ENCODE measurements at regions not wholly inside any gene's neighbourhood (a gene's known extent, or its start where the extent isn't known, plus 50 kb on each side); places are given as distances from the start of the nearest gene placed in this dataset.

DNA sequence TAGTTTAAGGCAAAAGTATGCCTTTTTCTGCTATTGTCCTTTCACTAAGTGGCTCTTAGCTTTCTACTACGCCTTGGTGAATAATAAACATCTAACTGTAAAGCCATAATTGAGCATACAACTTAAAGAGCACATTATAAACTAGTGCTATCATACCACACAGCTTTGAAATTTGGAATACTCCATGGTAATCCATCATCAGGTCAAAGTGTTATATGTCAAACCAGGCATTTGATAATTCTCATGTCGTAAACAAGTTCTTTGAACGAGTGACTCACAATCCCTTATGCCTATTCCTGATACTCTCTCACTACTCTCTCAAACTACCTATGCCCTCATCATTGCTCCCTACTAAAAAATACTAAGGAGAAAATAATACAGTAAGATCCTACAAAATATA is 60.3 kb upstream of the FMN2 start:
- no peak for DNase-seq (ENCODE audit: low read depth)

DNA sequence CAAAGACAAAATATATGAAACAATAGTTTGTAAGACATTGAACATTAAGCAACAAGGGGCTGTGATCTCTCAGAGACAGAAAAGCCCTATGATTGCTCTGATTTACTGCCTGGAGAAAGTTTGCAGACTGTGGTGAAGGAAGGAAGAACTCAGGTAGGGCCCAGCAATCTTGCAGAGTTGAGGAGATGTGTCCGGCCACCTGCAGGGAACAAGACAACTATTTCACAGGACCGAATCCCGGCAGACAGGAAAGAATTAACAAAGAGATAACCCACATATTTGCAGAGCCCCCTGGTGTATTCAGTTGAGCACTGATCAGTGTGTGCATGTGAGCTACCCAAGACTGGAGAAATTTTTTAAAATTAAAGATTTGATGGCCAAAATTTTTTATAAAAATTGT is 58.3 kb upstream of the FMN2 start:
- DNase-seq (ENCODE audit: low read depth) = no peak

GRCh38 chr1:240036526-240036925 is 55.2 kb upstream of the FMN2 start:
- DNase-seq (ENCODE audit: low read depth) = no peak

Data from stimulated activated CD8-positive, alpha-beta memory T cell treated with anti-CD3 and anti-CD28 coated beads, Interleukin-4, amount 100 ng/mL, for 24 hours (primary cell).